ENCODE measurements at regions not wholly inside any gene's neighbourhood (a gene's known extent, or its start where the extent isn't known, plus 50 kb on each side); places are given as distances from the start of the nearest gene placed in this dataset.

GRCh38 chr10:10133281-10133680, 884.4 kb upstream of the CELF2 start:
- TF ChIP-seq CTCF (IDR thresholded peaks at IDR 0.05), result no peak
- TF ChIP-seq POLR2A (IDR thresholded peaks at IDR 0.05), result no peak

All from esophagus squamous epithelium (tissue), 4 donors.